ENCODE measurements at regions not wholly inside any gene's neighbourhood (a gene's known extent, or its start where the extent isn't known, plus 50 kb on each side); places are given as distances from the start of the nearest gene placed in this dataset.

DNA sequence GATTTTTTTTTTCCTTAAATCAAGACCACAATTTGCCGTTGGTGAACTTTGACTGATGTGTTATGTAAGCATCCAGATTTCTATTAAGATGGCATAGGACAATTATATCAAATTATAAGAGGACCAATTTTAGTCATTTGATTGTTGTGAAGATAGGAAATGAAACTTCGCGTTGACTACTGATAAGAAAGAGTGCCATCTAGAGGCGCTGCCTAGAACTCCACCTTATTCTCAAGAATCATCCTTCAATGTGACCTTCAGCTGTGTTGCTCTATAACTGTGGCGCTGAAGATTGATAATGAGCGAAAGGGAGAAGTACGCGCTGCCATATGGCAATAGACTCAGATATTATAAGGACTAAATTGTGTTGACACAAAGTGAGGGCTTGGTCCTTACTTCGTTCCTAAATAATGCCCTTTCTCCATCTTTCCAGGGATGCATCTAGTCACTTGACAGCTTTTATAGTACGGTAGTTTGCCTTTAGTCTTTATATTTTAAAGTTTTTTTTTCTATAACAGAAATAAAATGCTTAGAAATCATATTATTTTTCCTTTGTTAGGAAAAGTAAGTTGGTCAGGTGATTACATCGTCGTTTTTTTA is 350.8 kb upstream of the STXBP6 start:
- peak; percentile 94 for ATAC-seq
- Histone ChIP-seq H3K4me1 (ENCODE audit: insufficient read depth, low read length) (no peaks in the 10 kb centered on the region), H3K27ac (ENCODE audit: extremely low read length, insufficient read depth, low read length) (no peak overlapping the region), H4K20me1 (ENCODE audit: insufficient read depth, low read length) (no peaks in the 10 kb centered on the region), H3K79me2 (ENCODE audit: insufficient read depth, low read length) (no peaks in the 10 kb centered on the region), H3K4me2 (ENCODE audit: low read depth, low read length) (peak overlapping the region; percentile 5; the same call in 1 of the 2 replicates), H3K9me3 (ENCODE audit: low read length) (no peaks in the 10 kb centered on the region), H3K4me3 (replicated peaks in 1 of 3; ENCODE audit: insufficient read depth in 1 of 3, low read depth in 2 of 3, low read length in 3 of 3) (no peak overlapping the region), H3K9ac (ENCODE audit: insufficient read depth, low read depth, low read length) (no peak overlapping the region), H2AFZ (ENCODE audit: low read length) (no peak overlapping the region), H3K36me3 (replicated peaks in 1 of 2; ENCODE audit: control insufficient read depth in 1 of 2, insufficient read depth in 2 of 2, low read length in 2 of 2) (no peaks in the 10 kb centered on the region), H3K27me3 (ENCODE audit: control insufficient read depth in 1 of 2, insufficient read depth in 2 of 2, low read length in 2 of 2) (no peaks in the 10 kb centered on the region)
- POLR2A ChIA-PET = no interaction called here
- WGBS (ENCODE audit: low lambda C conversion rate) = 7% methylated on average over 12 of the region's 12 CpGs
- peak; percentile 93 for FAIRE-seq
- DNase-seq (ENCODE audit: low spot score) = peak; percentile 70
- in situ Hi-C loops (cut with HindIII; ENCODE audit: extremely low pct_ligation_motif_present, low pct_unique_long_range_greater_than_20kb) (loop anchor here (5.0 kb wide), 1 partner anchor 693 kb away; no protein-coding TSS in a partner anchor), intact Hi-C loops (cut with micrococcal nuclease; ENCODE audit: unreplicated experiment) (loop anchor here (1.0 to 10.0 kb wide), 3 partner anchors 19 to 690 kb away; no protein-coding TSS in a partner anchor)
- no TSS peak for BruUV-seq (replicated peaks)
- CTCF ChIA-PET (ENCODE audit: low intra/inter-chr PET ratio, low total read pairs) = interaction anchor here (1.0 to 2.0 kb wide), 5 partner anchors 11 to 690 kb away, joined by 3 to 16 read pairs (median 4); no protein-coding TSS in a partner anchor
- TF ChIP-seq PLRG1 (conservative IDR thresholded peaks at IDR 0.05) (no peak), SRSF4 (IDR thresholded peaks at IDR 0.05; ENCODE audit: low read depth, low read length, poor library complexity, severe bottlenecking) (no peak), ERF (CRISPR knock-in tag; IDR thresholded peaks at IDR 0.05) (no peak), LRRFIP1 (CRISPR knock-in tag; conservative IDR thresholded peaks at IDR 0.05) (no peak), KAT2B (IDR thresholded peaks at IDR 0.05; ENCODE audit: borderline replicate concordance, low read depth, low read length) (no peak), RAD51 (IDR thresholded peaks at IDR 0.05; ENCODE audit: borderline replicate concordance) (no peak), SPEN (CRISPR knock-in tag; IDR thresholded peaks at IDR 0.05; ENCODE audit: low read depth) (no peak), ZNF691 (CRISPR knock-in tag; IDR thresholded peaks at IDR 0.05; ENCODE audit: borderline replicate concordance, low read depth) (no peak), MEF2D (CRISPR knock-in tag; IDR thresholded peaks at IDR 0.05) (no peak), HMGXB4 (CRISPR knock-in tag; IDR thresholded peaks at IDR 0.05; ENCODE audit: borderline replicate concordance in 1 of 2, low read depth in 1 of 2) (0 out of 4 replicates have a peak, but pooled peaks of 1 of the 2 experiments have one; percentile 33), HNF1A (IDR thresholded peaks at IDR 0.05; ENCODE audit: low read depth) (no peak), HNF1A (CRISPR knock-in tag; IDR thresholded peaks at IDR 0.05; ENCODE audit: borderline replicate concordance) (no peak), NR2F6 (IDR thresholded peaks at IDR 0.05) (no peak), NR2F6 (CRISPR knock-in tag; IDR thresholded peaks at IDR 0.05) (no peak)

All from HepG2 (cell line).